ENCODE measurements at regions not wholly inside any gene's neighbourhood (a gene's known extent, or its start where the extent isn't known, plus 50 kb on each side); places are given as distances from the start of the nearest gene placed in this dataset.

DNA sequence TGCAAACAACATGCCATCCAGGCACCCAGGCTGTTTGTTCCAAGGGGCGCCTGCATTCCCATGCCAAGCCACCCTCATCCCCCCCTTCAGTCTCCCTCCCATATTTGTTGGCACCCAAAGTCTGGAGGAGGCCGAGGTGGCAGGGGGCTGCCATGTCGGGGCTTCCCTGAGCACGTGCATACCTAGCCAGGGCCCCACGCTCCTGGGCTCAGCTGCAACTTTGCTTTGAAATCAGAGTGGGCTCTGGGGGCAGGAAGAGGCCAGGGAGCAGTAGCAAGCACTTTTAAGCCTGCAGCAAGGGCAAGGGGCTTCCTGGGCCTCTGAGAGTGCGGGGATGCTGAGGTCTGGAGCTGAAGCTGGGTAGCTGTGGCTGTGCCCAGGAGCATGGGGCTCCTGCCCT, 655.9 kb upstream of the EYS start (continued):
- TF ChIP-seq NR2C2 (CRISPR knock-in tag; IDR thresholded peaks at IDR 0.05) (no peak), NR2C2 (tag; IDR thresholded peaks at IDR 0.05) (no peak), CLOCK (CRISPR knock-in tag; IDR thresholded peaks at IDR 0.05; ENCODE audit: borderline replicate concordance) (no peak), ETV6 (IDR thresholded peaks at IDR 0.05; ENCODE audit: borderline replicate concordance in 1 of 2, low read depth in 2 of 2, low read length in 1 of 2) (no peak), ETV6 (CRISPR knock-in tag; IDR thresholded peaks at IDR 0.05; ENCODE audit: borderline replicate concordance) (no peak)

- H3K9me3 ChIP-seq (replicated peaks; ENCODE audit: control insufficient read depth, insufficient read depth, low read depth, low read length) = no peaks in the 10 kb centered on the region
- no peaks in the 10 kb centered on the region for H3K79me2 ChIP-seq (ENCODE audit: control insufficient read depth, insufficient read depth, low read length)
- H3K4me1 ChIP-seq (replicated peaks in 1 of 2; ENCODE audit: control insufficient read depth in 2 of 2, insufficient read depth in 2 of 2, low read length in 2 of 2) = no peaks in the 10 kb centered on the region
- no TSS peak for BruUV-seq (replicated peaks)
- H3K4me2 ChIP-seq (ENCODE audit: insufficient read depth, low read length) = no peak overlapping the region
- in situ Hi-C loops (cut with MboI) (no loop called here), intact Hi-C loops (cut with micrococcal nuclease) (no loop called here)
- TF ChIP-seq MAFF (IDR thresholded peaks at IDR 0.05; ENCODE audit: low read length) (no peak), MAFK (IDR thresholded peaks at IDR 0.05; ENCODE audit: low read length) (no peak), ZNF395 (CRISPR knock-in tag; IDR thresholded peaks at IDR 0.05) (no peak), ZNF518B (CRISPR knock-in tag; IDR thresholded peaks at IDR 0.05) (no peak), SMAD1 (IDR thresholded peaks at IDR 0.05; ENCODE audit: low read depth, low read length, partially characterized antibody) (no peak), ZNF232 (CRISPR knock-in tag; IDR thresholded peaks at IDR 0.05) (no peak), ZNF24 (IDR thresholded peaks at IDR 0.05) (no peak), ZNF253 (CRISPR knock-in tag; conservative IDR thresholded peaks at IDR 0.05) (no peak), PML (IDR thresholded peaks at IDR 0.05; ENCODE audit: low read length) (no peak)
- POLR2A ChIA-PET = no interaction called here
- no peaks in the 10 kb centered on the region for H4K20me1 ChIP-seq (replicated peaks; ENCODE audit: control insufficient read depth, insufficient read depth, low read length)
- H3K27ac ChIP-seq (ENCODE audit: extremely low read depth, low read depth, low read length) = no peak overlapping the region
- DNase-seq (ENCODE audit: extremely low read depth in 1 of 4, low spot score in 3 of 4) (no peak), FAIRE-seq (no peak), ATAC-seq (no peak)
- whole genome bisulfite sequencing (ENCODE audit: insufficient coverage, low coverage, missing lambda C conversion rate) = 3% methylated on average over 8 of the region's 8 CpGs
- no peaks in the 10 kb centered on the region for H3K9me1 ChIP-seq (ENCODE audit: control insufficient read depth, insufficient read depth, low read length)
- H3K36me3 ChIP-seq (ENCODE audit: control insufficient read depth, insufficient read depth, low read length) = no peaks in the 10 kb centered on the region
- CTCF ChIA-PET (ENCODE audit: low intra/inter-chr PET ratio) = no interaction called here
- H3K9ac ChIP-seq (ENCODE audit: insufficient read depth in 1 of 2, low read depth in 2 of 2, low read length in 2 of 2) = no peak overlapping the region; a peak in 1 of 4 replicates
- H2AFZ ChIP-seq (ENCODE audit: low read depth, low read length) = no peak overlapping the region
- no peaks in the 10 kb centered on the region for H3K27me3 ChIP-seq (ENCODE audit: control insufficient read depth in 2 of 2, insufficient read depth in 2 of 2, low read length in 2 of 2)
- no peak overlapping the region for H3K4me3 ChIP-seq
These were observed 654.9 kb upstream of the EYS start for GRCh38 chr6:66361886-66362285.

Data from K562 (cell line).